ENCODE measurements at regions not wholly inside any gene's neighbourhood (a gene's known extent, or its start where the extent isn't known, plus 50 kb on each side); places are given as distances from the start of the nearest gene placed in this dataset.

DNA sequence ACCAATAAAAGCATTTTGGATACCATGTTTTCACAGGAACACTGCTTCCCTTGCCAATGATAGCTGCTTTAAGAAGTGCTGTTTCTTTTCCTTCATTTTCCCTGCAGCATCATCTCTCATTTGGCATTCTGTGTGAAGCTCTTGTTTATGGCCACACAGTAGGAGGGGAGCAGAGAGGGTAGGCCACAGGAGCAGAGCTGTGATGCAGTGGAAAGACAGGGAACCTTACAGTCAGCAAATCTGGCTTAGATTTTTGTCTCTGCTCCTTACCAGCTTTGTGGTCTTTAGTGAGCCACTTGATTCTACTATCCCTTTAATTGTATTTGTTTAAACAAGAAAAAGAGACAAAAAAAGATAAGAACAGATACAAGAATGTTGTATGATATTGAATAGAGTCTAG, 138.7 kb downstream of the RPL22L1 start:
- TF ChIP-seq, protein P1, sequence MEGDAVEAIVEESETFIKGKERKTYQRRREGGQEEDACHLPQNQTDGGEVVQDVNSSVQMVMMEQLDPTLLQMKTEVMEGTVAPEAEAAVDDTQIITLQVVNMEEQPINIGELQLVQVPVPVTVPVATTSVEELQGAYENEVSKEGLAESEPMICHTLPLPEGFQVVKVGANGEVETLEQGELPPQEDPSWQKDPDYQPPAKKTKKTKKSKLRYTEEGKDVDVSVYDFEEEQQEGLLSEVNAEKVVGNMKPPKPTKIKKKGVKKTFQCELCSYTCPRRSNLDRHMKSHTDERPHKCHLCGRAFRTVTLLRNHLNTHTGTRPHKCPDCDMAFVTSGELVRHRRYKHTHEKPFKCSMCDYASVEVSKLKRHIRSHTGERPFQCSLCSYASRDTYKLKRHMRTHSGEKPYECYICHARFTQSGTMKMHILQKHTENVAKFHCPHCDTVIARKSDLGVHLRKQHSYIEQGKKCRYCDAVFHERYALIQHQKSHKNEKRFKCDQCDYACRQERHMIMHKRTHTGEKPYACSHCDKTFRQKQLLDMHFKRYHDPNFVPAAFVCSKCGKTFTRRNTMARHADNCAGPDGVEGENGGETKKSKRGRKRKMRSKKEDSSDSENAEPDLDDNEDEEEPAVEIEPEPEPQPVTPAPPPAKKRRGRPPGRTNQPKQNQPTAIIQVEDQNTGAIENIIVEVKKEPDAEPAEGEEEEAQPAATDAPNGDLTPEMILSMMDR (IDR thresholded peaks at IDR 0.05) = no peak
- TF ChIP-seq POLR2A (IDR thresholded peaks at IDR 0.05) = no peak

All from esophagus squamous epithelium (tissue), 4 donors.